HEK293T (cell line): ENCODE measurements at regions not wholly inside any gene's neighbourhood (a gene's known extent, or its start where the extent isn't known, plus 50 kb on each side); places are given as distances from the start of the nearest gene placed in this dataset.

Experiments used
- ARNT ChIP-seq: fragments of 450-650 bp; IDR thresholded peaks from 2 replicates; pipeline ENCODE4 v1.6.1; 2017; ENCODE audit warnings: mild to moderate bottlenecking
- BHLHE40 ChIP-seq: fragments of 450-650 bp; IDR thresholded peaks from 2 replicates; pipeline ENCODE4 v1.6.1; 2016; ENCODE audit warnings: mild to moderate bottlenecking, moderate library complexity, borderline replicate concordance
- ELF4 ChIP-seq: fragments of 450-650 bp; IDR thresholded peaks from 2 replicates; pipeline ENCODE4 v1.6.1; 2017; ENCODE audit warnings: antibody characterized with exemption
- FOXA1 ChIP-seq: fragments of 450-650 bp; IDR thresholded peaks from 2 replicates; pipeline ENCODE4 v1.6.1; 2016; ENCODE audit warnings: mild to moderate bottlenecking
- FOXK2 ChIP-seq: fragments of 450-650 bp; IDR thresholded peaks from 2 replicates; pipeline ENCODE4 v1.6.1; 2016; ENCODE audit warnings: mild to moderate bottlenecking
- FOXM1 ChIP-seq: fragments of 450-650 bp; IDR thresholded peaks from 2 replicates; pipeline ENCODE4 v1.6.1; 2017; ENCODE audit warnings: mild to moderate bottlenecking, borderline replicate concordance
- LEF1 ChIP-seq: fragments of 450-650 bp; IDR thresholded peaks from 2 replicates; pipeline ENCODE4 v1.6.1; 2017; ENCODE audit warnings: mild to moderate bottlenecking, borderline replicate concordance
- NFRKB ChIP-seq: fragments of 450-650 bp; IDR thresholded peaks from 2 replicates; pipeline ENCODE4 v1.6.1; 2016; ENCODE audit warnings: mild to moderate bottlenecking, moderate library complexity
- SP1 ChIP-seq: fragments of 450-650 bp; IDR thresholded peaks from 2 replicates; pipeline ENCODE4 v1.6.1; 2017
- SUZ12 ChIP-seq: fragments of 450-650 bp; IDR thresholded peaks from 2 replicates; pipeline ENCODE4 v1.6.1; 2016; ENCODE audit warnings: mild to moderate bottlenecking
- ZNF384 ChIP-seq: fragments of 450-650 bp; IDR thresholded peaks from 2 replicates; pipeline ENCODE4 v1.6.1; 2016
- TF ChIP-seq, protein P1 (sequence below): fragments of 450-650 bp; IDR thresholded peaks from 2 replicates; pipeline ENCODE4 v1.6.1; 2016

DNA sequence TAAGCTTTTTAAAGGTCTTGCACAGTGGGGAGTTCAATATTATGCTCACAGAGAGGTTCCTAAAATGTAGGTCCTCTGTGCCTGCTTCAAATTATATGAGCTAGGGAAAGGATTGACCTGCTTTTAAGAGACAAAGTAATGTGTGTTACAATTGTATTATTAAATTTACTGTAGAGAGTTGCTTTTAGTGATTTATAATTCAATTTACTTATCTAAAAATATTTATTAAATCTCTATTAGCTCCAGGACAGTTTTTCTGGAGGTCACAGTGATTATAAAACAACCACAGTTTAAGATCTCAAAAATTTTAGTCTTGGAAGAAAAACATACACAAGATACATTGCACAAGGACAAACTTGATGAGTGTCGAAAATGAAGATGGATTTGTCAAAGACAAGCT is 665.7 kb upstream of the ARPP21 start:
- TF ChIP-seq FOXK2 (no peak), ELF4 (no peak), BHLHE40 (no peak), FOXM1 (no peak), NFRKB (no peak), ARNT (no peak), SP1 (no peak), LEF1 (no peak), SUZ12 (no peak), FOXA1 (no peak), ZNF384 (no peak)
- TF ChIP-seq, protein P1, sequence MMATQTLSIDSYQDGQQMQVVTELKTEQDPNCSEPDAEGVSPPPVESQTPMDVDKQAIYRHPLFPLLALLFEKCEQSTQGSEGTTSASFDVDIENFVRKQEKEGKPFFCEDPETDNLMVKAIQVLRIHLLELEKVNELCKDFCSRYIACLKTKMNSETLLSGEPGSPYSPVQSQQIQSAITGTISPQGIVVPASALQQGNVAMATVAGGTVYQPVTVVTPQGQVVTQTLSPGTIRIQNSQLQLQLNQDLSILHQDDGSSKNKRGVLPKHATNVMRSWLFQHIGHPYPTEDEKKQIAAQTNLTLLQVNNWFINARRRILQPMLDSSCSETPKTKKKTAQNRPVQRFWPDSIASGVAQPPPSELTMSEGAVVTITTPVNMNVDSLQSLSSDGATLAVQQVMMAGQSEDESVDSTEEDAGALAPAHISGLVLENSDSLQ, result no peak
